ELR (cell line): ENCODE measurements at regions not wholly inside any gene's neighbourhood (a gene's known extent, or its start where the extent isn't known, plus 50 kb on each side); places are given as distances from the start of the nearest gene placed in this dataset.

ENCODE experiments used
- DNase-seq: peaks from one replicate; pipeline ENCODE4 v3.0.0-alpha.2; 2015; ENCODE audit warnings: low read depth

DNA sequence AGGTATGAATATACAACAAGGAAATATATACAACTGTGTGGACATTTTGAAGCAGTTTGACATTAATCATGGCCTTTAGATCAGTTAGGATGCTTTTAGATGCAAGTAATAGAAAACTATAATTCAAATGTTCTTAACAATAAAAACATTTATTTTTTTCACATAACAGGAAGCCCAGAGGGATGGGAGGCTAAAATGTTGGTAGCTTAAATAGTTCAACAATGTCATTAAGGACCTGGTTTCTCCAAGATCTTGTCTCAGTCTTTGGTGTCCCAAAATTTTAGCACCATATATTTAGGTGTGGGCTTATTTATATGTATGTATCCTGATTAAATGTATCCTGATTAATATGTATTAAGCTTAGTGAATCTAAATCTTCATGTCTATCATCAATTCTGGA, 292.4 kb downstream of the NUAK1 start:
- no peak for DNase-seq

DNA sequence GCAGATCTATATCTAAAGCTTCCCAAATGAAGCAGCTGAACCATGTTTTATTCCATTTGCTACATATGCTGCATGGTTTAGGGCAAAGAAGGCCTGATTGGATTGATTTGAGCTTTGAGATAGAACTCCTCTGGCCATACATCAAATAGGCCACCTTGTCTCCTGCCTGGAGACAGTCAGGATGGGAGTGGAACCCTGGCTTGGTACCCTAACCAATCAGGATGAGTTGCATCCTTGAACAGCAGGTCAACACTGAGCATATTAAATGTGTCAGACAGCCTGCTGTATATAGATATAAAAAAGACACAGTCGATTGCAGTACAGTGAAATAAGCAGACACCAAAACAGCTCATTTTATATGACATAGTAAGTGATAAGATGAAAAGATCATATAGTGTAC, 291.7 kb downstream of the NUAK1 start:
- no peak for DNase-seq

DNA sequence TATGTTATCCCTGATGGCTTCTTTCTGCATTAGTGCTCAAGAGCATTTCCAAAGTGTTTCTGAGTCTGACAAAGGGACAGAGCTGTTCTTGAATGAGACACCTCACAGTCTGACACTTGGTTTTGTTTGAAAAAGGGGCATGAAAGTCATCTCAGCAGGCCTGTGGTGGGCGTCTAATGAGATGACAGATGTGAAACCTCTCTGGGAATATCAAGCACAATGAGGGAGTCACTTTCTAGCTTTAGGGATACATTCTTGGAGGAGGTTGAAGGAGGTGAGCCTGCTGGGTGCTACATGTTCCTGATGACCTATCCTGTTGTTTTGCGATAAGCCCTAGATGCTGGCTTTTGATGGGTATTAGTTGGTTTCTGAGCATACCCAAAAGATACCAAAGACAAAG, 290.5 kb downstream of the NUAK1 start:
- no peak for DNase-seq

DNA sequence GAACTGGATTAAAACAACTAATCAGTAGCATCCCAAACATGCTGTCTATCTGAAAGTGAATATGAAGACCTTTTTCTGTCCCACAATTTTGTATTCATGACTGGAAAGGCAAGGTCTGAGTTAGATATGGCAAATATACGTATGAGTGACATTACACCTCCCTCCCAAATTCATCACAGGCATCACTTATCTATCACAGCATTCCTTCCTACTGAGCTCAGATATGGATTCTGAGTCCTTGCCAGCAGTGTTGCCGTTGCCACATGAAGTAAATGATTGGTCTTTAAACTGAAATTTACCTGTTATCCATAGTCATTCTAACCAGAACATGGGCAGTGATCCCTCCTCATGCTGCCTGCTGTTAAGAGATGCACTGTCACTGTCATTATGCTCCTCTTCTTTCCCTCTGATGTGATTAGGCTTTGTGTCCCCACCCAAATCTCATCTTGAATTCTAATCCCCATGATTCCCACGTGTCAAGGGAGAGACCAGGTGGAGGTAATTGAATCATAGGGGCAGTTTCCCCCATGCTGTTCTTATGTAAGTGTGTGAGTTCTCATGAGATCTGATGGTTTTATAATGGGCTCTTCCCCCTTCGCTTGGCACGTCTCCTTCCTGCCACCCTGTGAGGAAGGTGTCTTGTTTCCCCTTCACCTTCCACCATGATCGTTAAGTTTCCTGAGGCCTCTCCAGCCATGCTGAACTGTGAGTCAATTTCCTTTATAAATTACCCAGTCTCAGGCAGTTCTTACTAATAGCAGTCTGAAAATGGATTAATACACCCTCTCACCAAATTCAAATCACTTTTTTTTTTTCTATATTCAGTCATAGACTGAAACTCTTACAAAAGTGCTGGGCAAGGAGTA, 288.4 kb downstream of the NUAK1 start:
- no peak for DNase-seq

DNA sequence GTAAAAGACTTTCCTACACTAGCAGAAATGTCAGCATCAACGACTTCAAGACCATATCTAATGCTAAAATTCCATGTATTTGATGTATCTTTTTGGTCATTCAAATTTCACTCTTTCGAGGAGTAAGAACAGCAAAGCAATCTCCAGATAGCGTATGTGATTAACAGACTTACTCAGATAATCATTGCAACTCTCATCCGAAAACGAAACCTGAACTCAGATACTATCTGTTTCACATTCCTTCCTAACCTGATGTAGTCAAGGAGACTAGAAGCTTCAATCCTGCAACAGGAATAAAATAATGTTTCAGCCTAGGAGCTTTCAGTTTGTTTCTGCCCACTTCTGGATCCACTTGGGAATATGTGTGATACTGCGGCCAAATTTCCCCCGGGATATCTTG, 286.3 kb downstream of the NUAK1 start:
- DNase-seq = no peak

DNA sequence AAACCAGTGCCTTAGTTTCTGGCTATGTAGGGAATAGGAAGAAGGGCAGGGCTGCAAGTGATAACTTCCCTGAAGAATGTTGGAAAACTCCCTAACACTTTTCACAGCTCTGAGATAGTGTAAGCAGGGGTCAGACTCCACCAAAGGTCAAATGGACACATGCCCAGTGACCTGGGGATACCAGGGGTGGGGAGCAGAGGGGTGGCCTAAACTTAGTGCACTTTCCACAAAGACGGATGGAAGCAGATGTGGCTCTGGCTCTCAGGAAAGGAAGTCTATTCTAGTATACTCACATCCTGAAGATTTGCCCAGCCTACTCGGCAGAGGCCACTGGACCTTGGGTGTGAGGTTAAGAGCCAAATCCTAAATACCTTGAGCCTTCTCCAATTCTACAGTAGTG, 285.8 kb downstream of the NUAK1 start:
- no peak for DNase-seq

DNA sequence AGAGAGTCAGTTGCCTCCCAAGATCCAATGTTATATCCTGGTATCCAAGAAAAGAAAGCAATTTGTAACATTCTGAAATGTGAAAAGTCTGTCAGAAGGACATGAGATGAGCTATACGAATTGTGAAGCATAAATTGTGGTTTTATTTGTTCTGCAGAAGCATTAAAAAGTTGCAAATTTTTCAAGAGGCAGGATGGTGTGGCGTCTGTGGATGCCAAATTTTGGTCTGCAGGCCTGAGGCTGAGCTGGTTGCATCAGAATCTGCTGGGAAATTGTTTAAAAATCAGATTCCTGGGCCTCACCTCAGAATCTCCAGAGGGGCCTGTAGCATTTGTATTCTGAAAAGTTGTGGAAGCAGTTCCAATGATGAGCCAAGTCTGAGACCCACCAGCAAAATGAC, 284.7 kb downstream of the NUAK1 start:
- DNase-seq = no peak

DNA sequence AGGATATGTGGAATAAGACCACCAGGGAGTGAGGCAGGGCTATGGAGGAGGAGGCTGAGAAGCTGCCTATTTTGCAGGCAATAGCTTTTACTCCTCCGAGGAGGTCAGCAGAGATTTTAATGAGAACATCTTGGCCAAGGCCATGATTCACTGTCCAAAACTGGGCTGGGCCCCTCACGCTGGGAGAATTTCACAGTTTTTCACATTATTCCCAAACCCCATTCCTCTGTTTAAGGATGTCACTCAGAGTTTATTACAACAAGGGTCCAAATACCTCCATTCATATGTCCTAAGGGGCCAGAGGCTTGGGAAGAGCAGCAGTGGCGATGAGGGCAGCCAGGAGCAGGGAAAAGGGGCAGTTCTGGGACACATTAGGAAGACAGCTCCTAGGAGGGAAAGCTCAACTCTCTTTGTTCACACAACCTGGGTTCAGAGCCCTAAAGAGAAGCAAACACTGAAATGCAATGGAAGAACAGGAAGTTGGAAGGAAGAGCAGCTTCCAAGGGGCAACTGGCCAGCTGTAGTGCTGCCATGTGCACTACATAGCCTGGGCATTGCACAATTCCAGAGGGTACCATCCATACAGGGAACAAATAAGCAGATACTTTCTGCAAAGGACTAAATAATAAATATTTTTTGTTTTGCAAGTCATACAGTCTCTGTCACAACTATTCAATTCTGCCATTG, 283.2 kb downstream of the NUAK1 start:
- DNase-seq = no peak

DNA sequence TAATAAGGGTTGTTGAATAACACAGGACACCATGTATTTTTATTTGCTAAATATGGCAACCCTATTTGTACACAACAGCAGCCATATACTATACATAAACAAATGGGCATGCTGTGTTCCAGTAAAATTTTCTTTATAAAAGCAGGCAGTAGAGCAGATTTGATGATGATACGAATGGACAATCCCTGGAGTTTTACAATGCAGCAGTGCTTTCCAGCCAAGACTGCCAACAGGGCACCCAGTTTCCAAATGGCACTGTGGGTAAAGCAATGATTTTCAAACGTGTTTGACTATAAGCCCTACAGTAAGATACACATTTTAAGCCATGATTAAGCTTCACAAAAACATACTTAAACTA, 282.7 kb downstream of the NUAK1 start:
- DNase-seq = no peak

DNA sequence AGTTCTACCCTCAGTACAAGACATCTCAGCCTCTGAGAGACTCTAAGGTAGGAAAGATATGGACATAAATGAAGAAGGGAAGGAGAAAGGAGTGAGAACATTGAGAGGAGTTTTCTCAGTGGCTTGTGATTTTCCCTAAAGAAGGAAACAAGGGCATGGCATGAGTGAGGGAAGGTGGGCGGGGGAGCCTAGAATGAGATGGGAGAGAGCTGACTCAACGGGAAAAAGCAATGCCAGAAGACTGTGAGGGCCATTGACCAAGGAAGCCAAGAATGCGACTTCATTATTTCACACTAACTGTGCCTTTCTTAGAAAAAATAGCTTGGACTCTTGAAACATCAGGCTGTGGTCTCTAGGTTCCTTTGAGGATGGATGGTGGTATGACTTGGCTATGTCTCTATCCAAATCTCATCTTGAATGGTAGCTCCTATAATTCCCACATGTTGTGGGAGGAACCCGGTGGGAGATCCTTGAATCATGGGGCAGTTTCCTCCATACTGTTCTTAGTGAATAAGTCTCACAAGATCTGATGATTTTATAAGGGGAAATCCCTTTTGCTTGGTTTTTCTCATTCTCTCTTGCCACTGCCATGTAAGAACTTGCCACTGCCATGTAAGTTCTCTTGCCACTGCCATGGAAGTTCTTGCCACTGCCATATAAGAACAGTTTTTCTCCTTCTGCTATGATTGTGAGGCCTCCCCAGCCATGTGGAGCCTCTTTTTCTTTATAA, 279.6 kb downstream of the NUAK1 start:
- DNase-seq = no peak

DNA sequence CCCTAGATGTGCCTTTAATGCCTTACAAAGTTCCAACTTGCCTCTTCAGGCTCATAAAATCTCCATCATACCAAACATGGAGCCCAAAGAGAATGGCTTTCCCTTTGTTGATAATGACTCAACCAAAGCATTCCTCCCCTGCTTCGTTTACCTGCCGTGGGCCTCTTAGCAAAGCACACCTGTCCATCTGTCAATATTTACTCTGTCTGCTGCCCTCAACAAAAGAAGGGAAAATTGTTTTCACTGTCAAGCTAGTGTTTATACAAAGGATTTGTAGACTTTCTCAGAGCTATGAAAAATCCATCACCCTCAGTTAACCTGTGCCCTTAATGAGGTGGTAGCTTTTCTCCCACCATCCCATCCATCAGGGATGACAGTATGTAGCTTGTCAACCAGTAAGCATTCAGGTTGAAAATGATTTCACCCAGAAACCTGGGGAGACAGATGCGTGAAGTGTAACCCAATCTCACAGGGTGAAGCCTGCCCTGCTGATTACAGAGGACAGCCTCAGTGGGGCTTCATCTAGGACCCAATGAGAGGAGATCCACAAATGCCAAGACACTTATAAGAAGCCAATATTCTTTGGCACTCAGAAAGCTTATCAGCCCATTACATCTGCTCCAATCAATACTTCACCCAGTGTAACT, 278.1 kb downstream of the NUAK1 start:
- no peak for DNase-seq

DNA sequence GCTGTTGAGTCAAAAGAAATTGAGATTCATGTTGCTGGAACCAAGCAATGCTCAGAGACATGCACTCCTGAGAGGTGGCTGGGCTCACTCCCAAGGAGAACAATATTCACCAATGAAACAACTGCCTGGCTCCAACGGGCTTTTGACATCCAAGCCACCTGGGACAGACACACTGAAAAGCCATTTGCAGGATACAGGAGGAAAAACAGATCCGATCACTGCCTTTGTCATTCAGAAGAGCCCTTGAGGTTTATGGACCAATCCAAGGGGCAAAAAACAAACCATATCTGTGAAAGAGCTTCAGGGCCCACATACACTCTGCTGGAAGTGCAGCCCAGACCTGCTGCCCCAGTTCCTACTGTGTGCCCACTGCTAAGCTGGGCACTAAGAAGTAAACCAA, 277.5 kb downstream of the NUAK1 start:
- DNase-seq = no peak

DNA sequence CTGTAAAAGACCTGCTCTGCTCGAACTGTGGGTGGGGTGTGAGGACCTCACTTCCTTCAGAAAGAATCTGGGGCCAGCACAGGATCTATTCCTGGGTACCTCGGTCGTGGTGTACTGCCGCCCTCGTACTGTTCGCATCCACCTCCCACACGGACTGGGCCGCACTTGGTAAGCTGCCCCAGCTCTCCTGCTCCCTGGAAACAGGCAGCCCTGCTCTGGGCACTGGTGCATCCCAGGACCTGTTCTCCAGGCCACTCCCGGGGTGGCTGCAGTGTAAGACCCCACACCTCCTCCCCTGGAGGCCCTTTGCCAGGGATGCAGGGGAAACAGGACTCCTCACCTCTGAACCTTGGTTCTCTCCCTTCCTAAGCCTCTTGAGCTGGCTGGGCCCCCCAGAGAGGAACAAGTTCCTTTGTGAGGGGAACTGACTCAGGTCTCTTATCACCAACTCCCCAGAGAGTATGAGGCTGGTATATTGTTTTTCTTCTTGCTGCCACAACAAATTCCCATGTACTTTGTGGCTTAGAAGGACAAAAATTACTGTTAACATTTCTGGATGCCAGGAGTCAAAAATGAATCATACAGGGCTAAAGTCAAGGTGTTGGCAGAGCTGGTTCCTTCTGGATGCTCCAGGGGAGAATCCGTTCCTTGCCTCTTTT, 276.5 kb downstream of the NUAK1 start:
- no peak for DNase-seq

DNA sequence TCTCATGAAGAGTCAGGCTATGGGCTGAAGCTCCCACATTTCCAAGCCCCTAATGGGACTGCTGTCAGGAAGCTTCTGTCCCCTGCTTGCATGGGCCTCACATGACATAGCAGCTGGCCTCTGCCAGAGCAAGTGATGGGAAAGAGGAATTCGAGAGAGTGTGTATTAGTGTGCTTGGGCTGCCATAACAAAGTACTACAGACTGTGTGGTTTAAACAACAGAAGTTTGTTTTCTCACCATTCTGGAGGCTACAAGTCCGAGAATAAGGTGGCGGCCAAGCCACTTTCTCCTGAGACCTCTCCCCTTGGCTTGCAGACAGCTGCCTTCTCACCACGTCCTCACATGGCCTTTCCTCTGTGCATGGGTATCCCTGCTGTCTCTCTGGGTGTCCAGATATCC, 274.4 kb downstream of the NUAK1 start:
- DNase-seq = no peak

DNA sequence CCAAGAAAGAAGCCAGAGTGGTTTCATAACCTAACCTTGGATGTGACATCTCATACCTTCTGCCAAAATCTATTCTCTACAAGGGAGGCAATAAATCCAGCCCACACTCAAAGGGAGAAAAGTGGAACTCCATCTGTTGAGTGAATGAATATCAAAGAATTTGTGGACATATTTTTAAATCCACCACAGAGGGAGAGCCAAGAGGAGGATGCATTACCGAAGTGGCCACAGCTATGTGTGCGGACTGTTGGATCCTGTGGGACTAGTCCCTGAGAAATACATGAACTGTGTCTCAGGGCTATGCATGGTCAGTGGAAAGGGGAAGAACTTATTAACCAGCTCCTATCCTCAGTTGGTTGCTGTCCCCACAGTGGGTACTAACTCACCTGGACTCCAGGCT, 273.9 kb downstream of the NUAK1 start:
- DNase-seq = no peak

DNA sequence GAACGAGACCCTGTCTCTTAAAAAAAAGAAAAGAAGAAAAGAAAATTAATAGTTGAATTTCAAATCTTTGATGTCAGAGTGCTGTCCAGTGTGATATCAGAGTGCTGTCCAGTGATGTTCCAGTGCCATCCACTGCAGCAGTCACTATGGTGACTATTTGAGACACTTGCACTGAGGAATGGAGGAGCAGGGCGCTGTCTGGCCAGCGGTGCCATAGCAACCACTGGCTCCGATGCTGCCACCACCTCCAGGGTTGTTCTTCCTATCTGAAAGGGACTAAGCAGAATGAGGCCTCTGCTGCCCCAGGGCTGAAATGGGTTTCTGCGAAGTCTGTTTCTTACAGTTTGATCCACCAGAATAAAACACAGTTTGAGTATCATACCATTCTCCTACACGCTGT, 272.9 kb downstream of the NUAK1 start:
- DNase-seq = no peak

DNA sequence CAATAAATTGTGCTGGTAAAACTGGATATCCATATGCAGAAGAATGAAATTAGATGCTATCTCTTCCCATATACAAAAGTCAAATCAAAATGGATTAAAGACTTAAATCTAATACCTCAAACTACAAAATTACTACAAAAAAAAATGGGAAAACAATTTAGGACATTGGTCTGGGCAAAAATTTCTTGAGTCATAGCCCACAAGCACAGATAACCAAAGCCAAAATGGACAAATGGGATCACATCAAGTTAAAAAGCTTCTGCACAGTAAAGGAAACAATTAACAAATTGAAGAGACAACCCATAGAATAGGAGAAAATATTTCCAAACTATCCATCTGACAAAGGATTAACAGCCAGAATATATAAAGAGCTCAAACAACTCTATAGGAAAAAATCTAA, 264.6 kb downstream of the NUAK1 start:
- DNase-seq = no peak

DNA sequence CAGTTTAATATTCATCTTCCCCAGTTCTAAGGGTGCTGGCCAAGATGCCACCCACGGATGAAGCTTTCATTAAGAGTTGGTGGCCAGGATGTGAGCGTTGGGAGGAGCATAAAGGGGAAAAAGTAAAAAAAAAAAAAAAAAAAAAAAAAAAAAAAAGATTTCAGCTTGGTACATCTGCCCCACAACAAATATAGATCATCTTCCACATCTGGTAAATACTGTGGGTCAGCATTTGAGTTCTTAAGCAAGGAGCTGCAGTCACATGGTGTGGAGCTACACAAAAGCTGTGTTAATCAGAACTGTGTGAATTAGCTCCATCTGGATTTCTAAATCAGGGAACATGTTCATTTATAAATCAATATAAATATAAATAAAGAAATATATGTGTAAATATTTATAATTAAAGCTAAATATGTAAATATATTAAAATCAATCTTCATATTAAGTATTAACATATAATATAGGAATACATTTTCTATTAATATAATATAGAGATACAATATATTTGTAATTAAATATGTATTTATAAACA, 262.3 kb downstream of the NUAK1 start:
- no peak for DNase-seq

DNA sequence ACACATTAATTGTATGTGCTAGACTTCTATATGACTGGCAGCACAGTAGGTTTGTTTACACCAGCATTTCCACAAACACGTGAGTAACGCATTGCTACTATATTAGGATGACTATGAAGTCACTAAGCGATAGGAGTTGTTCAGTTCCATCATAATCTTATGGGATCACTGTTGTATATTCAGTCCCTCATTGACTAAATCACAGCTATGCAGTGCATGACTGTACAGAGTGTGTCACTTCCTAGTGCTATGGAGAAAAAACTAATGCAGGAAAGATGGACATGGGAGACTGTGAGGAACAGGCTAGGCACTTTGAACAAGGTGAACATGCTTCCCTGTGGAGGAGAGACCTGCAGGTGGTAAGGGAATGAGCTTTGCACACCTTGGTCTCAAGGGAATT, 259.8 kb downstream of the NUAK1 start:
- peak; percentile 29 for DNase-seq

DNA sequence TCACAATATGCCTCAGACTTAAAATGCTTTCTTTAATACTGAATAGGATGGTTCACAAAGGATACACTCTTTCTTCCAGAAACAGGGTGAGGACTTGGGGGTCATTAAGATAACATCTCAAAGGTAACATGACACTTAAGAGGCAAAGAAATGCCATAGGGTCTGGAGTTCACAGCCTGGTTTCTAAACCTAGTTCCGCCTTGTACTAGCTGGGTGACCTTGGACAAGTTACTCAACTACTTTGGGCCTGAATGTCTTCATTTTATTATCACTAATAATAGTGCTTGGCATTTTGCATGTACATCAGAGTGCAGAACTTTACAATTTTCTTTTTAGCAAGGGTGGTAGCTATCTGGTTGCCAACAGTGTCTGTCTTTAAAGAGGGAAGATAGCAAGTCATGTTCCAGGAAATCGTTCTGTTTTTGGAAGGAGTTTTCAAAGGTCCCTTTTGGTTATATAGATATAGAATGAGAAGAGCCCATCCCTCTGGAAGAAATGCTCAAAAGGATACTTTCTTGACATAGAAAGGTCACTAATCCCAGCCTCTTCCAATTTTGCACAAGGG, 257.8 kb downstream of the NUAK1 start:
- DNase-seq = no peak

DNA sequence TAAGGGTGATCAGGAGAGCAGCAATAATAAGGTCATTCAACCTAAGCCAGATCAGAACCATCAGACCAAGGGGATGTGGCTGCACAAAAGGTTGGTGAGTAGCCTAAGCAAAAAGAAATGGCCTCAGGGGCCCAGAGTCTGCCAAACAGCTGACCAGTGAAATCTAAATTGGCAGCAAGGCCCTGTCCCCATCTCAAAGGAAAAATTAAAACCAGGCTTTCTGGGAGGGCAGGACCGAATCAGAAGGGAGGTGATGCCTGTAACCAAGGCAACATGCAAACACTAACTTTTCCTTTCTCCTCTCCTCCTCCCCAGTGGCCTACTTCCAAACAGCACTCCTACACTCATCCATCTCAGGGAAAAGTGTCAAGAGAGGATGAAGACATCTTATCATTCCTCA, 256.4 kb downstream of the NUAK1 start:
- no peak for DNase-seq

DNA sequence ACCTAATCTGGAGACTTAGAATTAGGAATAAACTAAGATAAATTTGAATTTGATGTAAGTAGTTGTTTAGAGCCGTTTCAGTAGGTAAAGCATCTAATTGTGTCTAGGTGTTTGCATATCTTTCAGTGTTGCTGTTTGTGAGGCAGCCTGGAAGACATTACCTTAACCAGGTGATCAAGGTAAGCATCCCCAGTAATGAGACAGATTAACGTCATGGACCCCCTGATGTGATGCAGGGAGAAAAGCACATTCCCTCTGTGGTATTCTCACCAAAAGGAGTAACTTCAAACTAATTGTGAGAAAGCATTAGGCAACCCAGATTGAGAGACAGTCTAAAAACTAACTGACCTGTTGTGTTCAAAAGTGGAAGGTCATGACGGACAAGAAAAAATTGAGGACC, 251.6 kb downstream of the NUAK1 start:
- no peak for DNase-seq
